ENCODE measurements at regions not wholly inside any gene's neighbourhood (a gene's known extent, or its start where the extent isn't known, plus 50 kb on each side); places are given as distances from the start of the nearest gene placed in this dataset.

DNA sequence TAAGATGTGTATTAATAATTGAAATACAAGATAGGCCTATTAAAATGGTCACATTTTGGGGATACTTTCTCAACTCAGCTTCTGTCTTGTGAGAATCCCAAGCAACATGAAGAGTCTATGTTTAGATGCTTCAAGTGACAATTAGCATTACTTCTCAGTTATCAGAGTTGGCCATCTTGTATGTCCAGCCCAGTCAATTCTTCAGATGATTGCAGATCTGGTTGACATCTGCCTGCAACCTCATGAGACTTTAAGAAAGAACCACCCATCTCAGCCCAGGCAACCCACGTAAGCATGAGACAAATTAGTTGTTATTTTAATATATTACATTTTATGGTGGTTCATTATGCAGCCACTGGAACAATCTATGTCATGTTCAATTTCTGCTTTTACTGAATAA, 256.5 kb downstream of the TENT5A start:
- TF ChIP-seq, protein P1, sequence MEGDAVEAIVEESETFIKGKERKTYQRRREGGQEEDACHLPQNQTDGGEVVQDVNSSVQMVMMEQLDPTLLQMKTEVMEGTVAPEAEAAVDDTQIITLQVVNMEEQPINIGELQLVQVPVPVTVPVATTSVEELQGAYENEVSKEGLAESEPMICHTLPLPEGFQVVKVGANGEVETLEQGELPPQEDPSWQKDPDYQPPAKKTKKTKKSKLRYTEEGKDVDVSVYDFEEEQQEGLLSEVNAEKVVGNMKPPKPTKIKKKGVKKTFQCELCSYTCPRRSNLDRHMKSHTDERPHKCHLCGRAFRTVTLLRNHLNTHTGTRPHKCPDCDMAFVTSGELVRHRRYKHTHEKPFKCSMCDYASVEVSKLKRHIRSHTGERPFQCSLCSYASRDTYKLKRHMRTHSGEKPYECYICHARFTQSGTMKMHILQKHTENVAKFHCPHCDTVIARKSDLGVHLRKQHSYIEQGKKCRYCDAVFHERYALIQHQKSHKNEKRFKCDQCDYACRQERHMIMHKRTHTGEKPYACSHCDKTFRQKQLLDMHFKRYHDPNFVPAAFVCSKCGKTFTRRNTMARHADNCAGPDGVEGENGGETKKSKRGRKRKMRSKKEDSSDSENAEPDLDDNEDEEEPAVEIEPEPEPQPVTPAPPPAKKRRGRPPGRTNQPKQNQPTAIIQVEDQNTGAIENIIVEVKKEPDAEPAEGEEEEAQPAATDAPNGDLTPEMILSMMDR (tag by site-specific recombination; IDR thresholded peaks at IDR 0.05) = no peak
- TF ChIP-seq ZNF157 (tag by site-specific recombination; IDR thresholded peaks at IDR 0.05) (no peak), ZNF324 (tag by site-specific recombination; IDR thresholded peaks at IDR 0.05) (no peak), ZSCAN16 (tag by site-specific recombination; IDR thresholded peaks at IDR 0.05) (no peak)
- TF ChIP-seq, protein P2, sequence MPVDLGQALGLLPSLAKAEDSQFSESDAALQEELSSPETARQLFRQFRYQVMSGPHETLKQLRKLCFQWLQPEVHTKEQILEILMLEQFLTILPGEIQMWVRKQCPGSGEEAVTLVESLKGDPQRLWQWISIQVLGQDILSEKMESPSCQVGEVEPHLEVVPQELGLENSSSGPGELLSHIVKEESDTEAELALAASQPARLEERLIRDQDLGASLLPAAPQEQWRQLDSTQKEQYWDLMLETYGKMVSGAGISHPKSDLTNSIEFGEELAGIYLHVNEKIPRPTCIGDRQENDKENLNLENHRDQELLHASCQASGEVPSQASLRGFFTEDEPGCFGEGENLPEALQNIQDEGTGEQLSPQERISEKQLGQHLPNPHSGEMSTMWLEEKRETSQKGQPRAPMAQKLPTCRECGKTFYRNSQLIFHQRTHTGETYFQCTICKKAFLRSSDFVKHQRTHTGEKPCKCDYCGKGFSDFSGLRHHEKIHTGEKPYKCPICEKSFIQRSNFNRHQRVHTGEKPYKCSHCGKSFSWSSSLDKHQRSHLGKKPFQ (tag by site-specific recombination; IDR thresholded peaks at IDR 0.05) = no peak
